MM.1S (cell line): ENCODE measurements at regions not wholly inside any gene's neighbourhood (a gene's known extent, or its start where the extent isn't known, plus 50 kb on each side); places are given as distances from the start of the nearest gene placed in this dataset.

Experiments used
- EZH2 ChIP-seq: fragments of 300-600 bp; sonication (generic); optimal IDR thresholded peaks from 2 replicates; pipeline ENCODE3; 2017; ENCODE audit warnings: low read depth, mild to moderate bottlenecking, antibody characterized with exemption, low read length, mixed read lengths
- TF ChIP-seq, protein P1 (sequence below): fragments of 300-600 bp; sonication (generic); IDR thresholded peaks from 2 replicates; pipeline ENCODE4 v1.5.1; 2016; ENCODE audit warnings: antibody characterized with exemption, low read length, mixed read lengths

DNA sequence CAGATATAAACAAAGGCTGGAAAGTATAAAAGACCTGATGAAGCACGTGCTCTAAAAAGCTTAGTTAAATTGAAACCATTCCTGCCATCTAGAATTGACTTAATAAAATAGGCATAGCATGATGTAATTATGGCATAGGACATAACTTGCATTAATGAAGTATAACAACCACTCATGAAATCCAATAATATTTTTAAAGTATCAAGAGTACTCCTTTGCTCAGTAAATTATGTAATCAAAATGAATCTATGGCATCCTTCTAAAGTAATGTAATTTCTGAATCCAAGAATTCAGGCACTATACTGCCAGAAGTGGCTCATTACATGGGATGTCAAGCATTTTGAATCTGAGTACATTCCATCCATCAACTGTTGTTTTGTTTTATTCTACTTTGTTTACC lies 548.5 kb upstream of the NRP1 start:
- no peak for TF ChIP-seq EZH2
- TF ChIP-seq, protein P1, sequence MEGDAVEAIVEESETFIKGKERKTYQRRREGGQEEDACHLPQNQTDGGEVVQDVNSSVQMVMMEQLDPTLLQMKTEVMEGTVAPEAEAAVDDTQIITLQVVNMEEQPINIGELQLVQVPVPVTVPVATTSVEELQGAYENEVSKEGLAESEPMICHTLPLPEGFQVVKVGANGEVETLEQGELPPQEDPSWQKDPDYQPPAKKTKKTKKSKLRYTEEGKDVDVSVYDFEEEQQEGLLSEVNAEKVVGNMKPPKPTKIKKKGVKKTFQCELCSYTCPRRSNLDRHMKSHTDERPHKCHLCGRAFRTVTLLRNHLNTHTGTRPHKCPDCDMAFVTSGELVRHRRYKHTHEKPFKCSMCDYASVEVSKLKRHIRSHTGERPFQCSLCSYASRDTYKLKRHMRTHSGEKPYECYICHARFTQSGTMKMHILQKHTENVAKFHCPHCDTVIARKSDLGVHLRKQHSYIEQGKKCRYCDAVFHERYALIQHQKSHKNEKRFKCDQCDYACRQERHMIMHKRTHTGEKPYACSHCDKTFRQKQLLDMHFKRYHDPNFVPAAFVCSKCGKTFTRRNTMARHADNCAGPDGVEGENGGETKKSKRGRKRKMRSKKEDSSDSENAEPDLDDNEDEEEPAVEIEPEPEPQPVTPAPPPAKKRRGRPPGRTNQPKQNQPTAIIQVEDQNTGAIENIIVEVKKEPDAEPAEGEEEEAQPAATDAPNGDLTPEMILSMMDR = no peak
